ENCODE measurements at regions not wholly inside any gene's neighbourhood (a gene's known extent, or its start where the extent isn't known, plus 50 kb on each side); places are given as distances from the start of the nearest gene placed in this dataset.

- no peak for DNase-seq
- intact Hi-C loops (cut with DNase I): no loop called here
- TF ChIP-seq CTCF (IDR thresholded peaks at IDR 0.05) (no peak), POLR2A (IDR thresholded peaks at IDR 0.05) (no peak)
- Histone ChIP-seq H3K27me3 (no peaks in the 10 kb centered on the region), H3K4me1 (peaks cover 0 to 4% of the 10 kb centered on the region in 2 donors), H3K9me3 (no peaks in the 10 kb centered on the region), H3K36me3 (no peaks in the 10 kb centered on the region), H3K4me3 (replicated peaks in 1 of 3) (no peak overlapping the region), H3K27ac (no peak overlapping the region)
- 77 to 79% methylated on average over 5 of the region's 5 CpGs for WGBS, 2 donors
These were observed 392.8 kb upstream of the CNR1 start for GRCh38 chr6:88558981-88559380.

- 29 to 30% methylated on average over 3 to 4 of the region's 4 CpGs for WGBS, 2 donors
- Histone ChIP-seq H3K27ac (no peak overlapping the region), H3K4me3 (replicated peaks in 1 of 3) (no peak overlapping the region), H3K4me1 (peaks cover 0 to 3% of the 10 kb centered on the region in 2 donors), H3K9me3 (no peaks in the 10 kb centered on the region), H3K36me3 (no peaks in the 10 kb centered on the region), H3K27me3 (no peaks in the 10 kb centered on the region)
- DNase-seq: no peak
- no peak for TF ChIP-seq CTCF (IDR thresholded peaks at IDR 0.05)
- TF ChIP-seq POLR2A (IDR thresholded peaks at IDR 0.05): no peak
- intact Hi-C loops (cut with DNase I): no loop called here
These were observed 390.5 kb upstream of the CNR1 start for GRCh38 chr6:88556663-88557062.

GRCh38 chr6:88548891-88549505 is 382.9 kb upstream of the CNR1 start:
- TF ChIP-seq CTCF (IDR thresholded peaks at IDR 0.05) (no peak), POLR2A (IDR thresholded peaks at IDR 0.05) (no peak)
- H3K4me3 ChIP-seq (replicated peaks in 1 of 3): no peak overlapping the region
- no peaks in the 10 kb centered on the region for H3K9me3 ChIP-seq
- no peak overlapping the region for H3K27ac ChIP-seq
- no peaks in the 10 kb centered on the region for H3K27me3 ChIP-seq
- H3K36me3 ChIP-seq: no peaks in the 10 kb centered on the region
- intact Hi-C loops (cut with DNase I): no loop called here
- no peak for DNase-seq
- no peaks in the 10 kb centered on the region for H3K4me1 ChIP-seq
- 93 to 96% methylated on average over 5 of the region's 5 CpGs for WGBS, 2 donors

GRCh38 chr6:88547768-88548167 is 381.6 kb upstream of the CNR1 start:
- no peak for TF ChIP-seq CTCF (IDR thresholded peaks at IDR 0.05)
- TF ChIP-seq POLR2A (IDR thresholded peaks at IDR 0.05): no peak
- intact Hi-C loops (cut with DNase I): no loop called here
- Histone ChIP-seq H3K4me1 (no peaks in the 10 kb centered on the region), H3K4me3 (replicated peaks in 1 of 3) (no peak overlapping the region), H3K27ac (no peak overlapping the region), H3K9me3 (no peaks in the 10 kb centered on the region), H3K36me3 (no peaks in the 10 kb centered on the region), H3K27me3 (no peaks in the 10 kb centered on the region)
- DNase-seq: no peak
- WGBS, 2 donors: 88 to 89% methylated on average over 6 of the region's 6 CpGs

GRCh38 chr6:88545991-88546390 is 379.8 kb upstream of the CNR1 start:
- TF ChIP-seq POLR2A (IDR thresholded peaks at IDR 0.05) (no peak), CTCF (IDR thresholded peaks at IDR 0.05) (no peak)
- intact Hi-C loops (cut with DNase I): no loop called here

More at GRCh38 chr6:88545991-88546390, 379.8 kb upstream of the CNR1 start:
- H3K36me3 ChIP-seq: no peaks in the 10 kb centered on the region
- no peaks in the 10 kb centered on the region for H3K27me3 ChIP-seq
- WGBS, 2 donors: 56 to 58% methylated on average over 4 of the region's 4 CpGs
- DNase-seq: no peak
- H3K4me3 ChIP-seq (replicated peaks in 1 of 3): no peak overlapping the region
- H3K27ac ChIP-seq: no peak overlapping the region
- no peaks in the 10 kb centered on the region for H3K9me3 ChIP-seq
- no peaks in the 10 kb centered on the region for H3K4me1 ChIP-seq

All from thyroid gland (tissue), 4 donors.